Right lobe of liver (tissue), 4 donors: ENCODE measurements at regions not wholly inside any gene's neighbourhood (a gene's known extent, or its start where the extent isn't known, plus 50 kb on each side); places are given as distances from the start of the nearest gene placed in this dataset.

Experiments used
- CTCF ChIP-seq, 4 donors: fragments of 200-600 bp in 3 of 4; fragments of 450-650 bp in 1 of 4; IDR thresholded peaks; one replicate each; pipeline versions ENCODE4 v1.5.1 to v1.8.0; 2016 to 2022; ENCODE audit warnings: antibody characterized with exemption in 4 of 4, mild to moderate bottlenecking in 2 of 4
- POLR2A ChIP-seq: fragments of 450-650 bp; IDR thresholded peaks from one replicate; pipeline ENCODE4 v1.6.1; 2017; ENCODE audit warnings: antibody characterized with exemption, mild to moderate bottlenecking
- donor health status: DM: no; HTN: no; CAD: no.
- donor health status: DM: no; HTN: no; CAD: no.
- donor health status: DM: no; HTN: yes; CAD: no.

DNA sequence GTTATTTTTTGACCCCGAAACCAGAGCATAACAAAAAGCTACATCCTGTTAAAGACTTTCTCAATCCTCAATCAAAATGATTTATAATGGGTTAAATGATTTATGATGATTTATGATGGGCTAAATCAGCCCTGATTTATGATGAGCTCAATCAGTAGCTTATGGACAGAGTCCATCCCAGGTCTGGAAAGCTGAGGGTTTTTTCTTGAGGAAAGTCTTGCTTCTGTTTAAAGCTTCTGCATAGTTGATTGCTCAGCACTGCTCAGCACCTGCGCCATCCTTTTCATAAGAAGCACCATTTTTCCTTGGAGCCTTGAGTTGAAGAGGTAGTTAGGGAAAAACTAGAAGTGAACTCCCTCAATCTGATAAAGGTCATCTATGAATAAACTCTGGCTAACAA is 356.8 kb downstream of the CYRIA start:
- TF ChIP-seq CTCF (IDR thresholded peaks at IDR 0.05) (no peak), POLR2A (no peak)
